ENCODE measurements at regions not wholly inside any gene's neighbourhood (a gene's known extent, or its start where the extent isn't known, plus 50 kb on each side); places are given as distances from the start of the nearest gene placed in this dataset.

GRCh38 chr3:107946700-107947099 is 144.1 kb downstream of the CD47 start:
- TF ChIP-seq CTCF (IDR thresholded peaks at IDR 0.05 in 4 of 5, conservative IDR thresholded peaks at IDR 0.05 in 1 of 5) (no peak), POLR2A (IDR thresholded peaks at IDR 0.05) (no peak)

Measured in gastrocnemius medialis (tissue), 4 donors.